ENCODE measurements at regions not wholly inside any gene's neighbourhood (a gene's known extent, or its start where the extent isn't known, plus 50 kb on each side); places are given as distances from the start of the nearest gene placed in this dataset.

DNA sequence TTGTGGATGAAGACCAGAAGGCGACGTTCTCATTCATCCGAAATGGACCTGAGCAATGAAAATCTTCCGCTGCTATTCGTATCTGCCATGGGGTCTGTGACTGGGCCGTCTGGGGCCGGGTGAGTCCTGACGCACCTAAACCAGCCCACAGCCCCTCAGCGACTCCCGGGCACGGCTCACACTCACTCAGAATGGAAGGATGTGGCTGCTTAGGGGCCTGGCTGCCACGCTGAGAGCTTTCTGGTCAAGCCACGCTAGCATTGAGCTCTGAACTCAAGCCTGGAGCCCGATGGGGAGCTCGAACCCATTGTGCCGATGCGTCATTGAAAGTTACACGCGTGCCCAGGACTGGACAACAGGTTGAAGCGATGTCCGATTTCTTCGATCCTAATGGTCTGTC is 97.8 kb downstream of the MRPL36 start:
- Mint-ChIP-seq H3K9me3 (ENCODE audit: insufficient read depth) (no peaks in the 10 kb centered on the region), H3K27me3 (ENCODE audit: low read depth) (peaks cover 12% of the 10 kb centered on the region), H3K4me1 (ENCODE audit: low read depth) (no peaks in the 10 kb centered on the region), H3K36me3 (ENCODE audit: low read depth) (no peaks in the 10 kb centered on the region), H3K4me3 (no peak overlapping the region), H3K27ac (no peak overlapping the region)
- CTCF ChIA-PET = no interaction called here
- no peak for DNase-seq
- no peak for ATAC-seq
- POLR2A ChIA-PET = no interaction called here

- no peak for ATAC-seq
- H3K9me3 Mint-ChIP-seq (ENCODE audit: insufficient read depth) = no peaks in the 10 kb centered on the region
- H3K27me3 Mint-ChIP-seq (ENCODE audit: low read depth) = peaks cover 12% of the 10 kb centered on the region
- CTCF ChIA-PET = no interaction called here
- no peak overlapping the region for H3K27ac Mint-ChIP-seq
- no peaks in the 10 kb centered on the region for H3K4me1 Mint-ChIP-seq (ENCODE audit: low read depth)
- no peaks in the 10 kb centered on the region for H3K36me3 Mint-ChIP-seq (ENCODE audit: low read depth)
- POLR2A ChIA-PET = no interaction called here
- DNase-seq = no peak
- no peak overlapping the region for H3K4me3 Mint-ChIP-seq
Observed at GRCh38 chr5:1701216-1701864, 98.3 kb downstream of the MRPL36 start.

DNA sequence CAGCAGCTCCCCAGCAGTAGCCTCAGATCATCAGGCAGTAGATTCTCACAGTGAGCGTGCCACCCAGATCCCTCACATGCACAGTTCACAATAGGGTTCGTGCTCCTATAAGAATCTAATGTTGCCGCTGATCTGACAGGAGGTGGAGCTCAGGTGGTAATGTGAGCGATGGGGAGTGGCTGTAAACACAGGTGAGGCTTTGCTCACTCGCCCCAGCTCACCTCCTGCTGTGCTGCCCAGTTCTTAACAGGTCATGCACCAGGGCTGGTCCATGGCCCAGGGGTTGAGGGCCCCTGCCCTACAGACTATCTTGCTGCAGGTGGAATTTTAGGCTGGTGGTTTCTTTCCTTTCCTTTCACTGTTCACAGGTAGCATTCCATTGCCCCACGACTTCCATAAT is 100.2 kb downstream of the MRPL36 start:
- no peak for ATAC-seq
- Mint-ChIP-seq H3K9me3 (ENCODE audit: insufficient read depth) (no peaks in the 10 kb centered on the region), H3K27ac (no peak overlapping the region), H3K4me1 (ENCODE audit: low read depth) (no peaks in the 10 kb centered on the region), H3K36me3 (ENCODE audit: low read depth) (no peaks in the 10 kb centered on the region), H3K27me3 (ENCODE audit: low read depth) (peaks cover 12% of the 10 kb centered on the region), H3K4me3 (no peak overlapping the region)
- no peak for DNase-seq
- ChIA-PET POLR2A (no interaction called here), CTCF (no interaction called here)

DNA sequence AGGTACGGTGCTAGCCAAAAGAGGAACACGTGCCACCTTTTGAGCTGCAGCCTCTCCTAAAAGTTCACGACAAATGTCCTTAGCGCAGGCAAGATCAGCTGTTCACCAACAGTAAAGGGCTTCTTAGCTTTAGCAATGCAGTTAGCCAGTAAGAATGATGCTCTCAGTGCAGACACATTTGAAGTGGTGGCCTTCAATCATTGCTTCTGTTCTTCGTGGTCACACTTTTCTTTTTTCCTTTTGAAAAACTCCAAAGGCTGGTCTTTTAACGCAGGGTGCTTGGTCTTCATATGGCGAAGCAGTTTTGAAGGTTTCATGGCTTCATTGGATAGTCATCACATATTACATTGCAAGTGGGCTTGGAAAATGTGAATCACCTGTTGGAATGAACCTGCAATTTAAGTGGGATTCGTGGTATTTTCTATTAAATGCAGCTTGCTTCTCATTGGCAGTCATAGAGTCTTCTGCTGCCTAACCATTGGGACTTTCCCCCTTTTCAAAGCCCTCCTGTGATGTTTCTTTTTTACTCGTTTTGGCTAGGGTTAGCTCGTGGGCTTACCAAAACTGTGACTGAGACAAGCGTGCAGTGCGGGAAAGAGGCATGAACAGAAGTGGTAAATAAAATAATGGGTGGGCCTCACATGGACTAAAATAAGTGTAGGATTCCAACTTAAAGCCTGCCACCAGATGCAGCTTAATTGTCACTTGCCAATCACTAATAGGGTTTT is 100.9 kb downstream of the MRPL36 start:
- Mint-ChIP-seq H3K4me3 (no peak overlapping the region), H3K27ac (no peak overlapping the region), H3K36me3 (ENCODE audit: low read depth) (no peaks in the 10 kb centered on the region), H3K4me1 (ENCODE audit: low read depth) (no peaks in the 10 kb centered on the region), H3K27me3 (ENCODE audit: low read depth) (peaks cover 12% of the 10 kb centered on the region), H3K9me3 (ENCODE audit: insufficient read depth) (no peaks in the 10 kb centered on the region)
- DNase-seq (no peak), ATAC-seq (no peak)
- CTCF ChIA-PET = no interaction called here
- POLR2A ChIA-PET = no interaction called here

DNA sequence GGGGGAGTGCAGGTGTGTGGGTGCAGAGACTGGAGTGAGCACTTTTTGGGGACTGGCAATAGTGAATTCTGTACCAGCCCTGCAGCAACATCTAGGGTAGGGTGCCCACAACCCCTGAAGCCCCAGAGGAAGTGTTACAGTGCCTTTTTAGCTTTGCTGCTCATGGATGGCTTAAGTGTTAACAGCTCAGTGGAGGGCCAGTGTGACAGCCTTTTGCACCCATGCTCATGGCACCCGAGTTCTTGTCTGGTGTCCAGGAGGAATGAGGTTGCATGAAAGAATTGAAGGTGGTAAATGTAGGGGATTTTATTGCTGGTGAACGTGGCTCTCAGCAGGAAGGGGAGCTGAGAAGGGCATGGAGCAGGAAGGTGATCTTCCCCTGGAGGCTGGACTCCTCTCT is 107.3 kb downstream of the MRPL36 start:
- H3K9me3 Mint-ChIP-seq (ENCODE audit: insufficient read depth) = no peaks in the 10 kb centered on the region
- ChIA-PET POLR2A (no interaction called here), CTCF (no interaction called here)
- H3K36me3 Mint-ChIP-seq (ENCODE audit: low read depth) = no peaks in the 10 kb centered on the region
- DNase-seq (no peak), ATAC-seq (no peak)
- no peaks in the 10 kb centered on the region for H3K4me1 Mint-ChIP-seq (ENCODE audit: low read depth)
- H3K4me3 Mint-ChIP-seq = no peak overlapping the region
- H3K27me3 Mint-ChIP-seq (ENCODE audit: low read depth) = peaks cover 10% of the 10 kb centered on the region
- H3K27ac Mint-ChIP-seq = no peak overlapping the region

GRCh38 chr5:1687301-1687970 is 112.2 kb downstream of the MRPL36 start:
- H3K4me3 Mint-ChIP-seq = no peak overlapping the region
- peaks cover 15% of the 10 kb centered on the region for H3K27me3 Mint-ChIP-seq (ENCODE audit: low read depth)
- no peak for DNase-seq
- H3K36me3 Mint-ChIP-seq (ENCODE audit: low read depth) = no peaks in the 10 kb centered on the region
- H3K9me3 Mint-ChIP-seq (ENCODE audit: insufficient read depth) = no peaks in the 10 kb centered on the region
- CTCF ChIA-PET = no interaction called here
- H3K27ac Mint-ChIP-seq = no peak overlapping the region
- no peaks in the 10 kb centered on the region for H3K4me1 Mint-ChIP-seq (ENCODE audit: low read depth)
- POLR2A ChIA-PET = no interaction called here
- ATAC-seq = no peak

- Mint-ChIP-seq H3K4me1 (ENCODE audit: low read depth) (no peaks in the 10 kb centered on the region), H3K4me3 (no peak overlapping the region), H3K9me3 (ENCODE audit: insufficient read depth) (no peaks in the 10 kb centered on the region), H3K27me3 (ENCODE audit: low read depth) (peaks cover 15% of the 10 kb centered on the region), H3K27ac (no peak overlapping the region), H3K36me3 (ENCODE audit: low read depth) (no peaks in the 10 kb centered on the region)
- DNase-seq (no peak), ATAC-seq (no peak)
- CTCF ChIA-PET = no interaction called here
- POLR2A ChIA-PET = no interaction called here
Observed at GRCh38 chr5:1686016-1686802, 113.4 kb downstream of the MRPL36 start.

DNA sequence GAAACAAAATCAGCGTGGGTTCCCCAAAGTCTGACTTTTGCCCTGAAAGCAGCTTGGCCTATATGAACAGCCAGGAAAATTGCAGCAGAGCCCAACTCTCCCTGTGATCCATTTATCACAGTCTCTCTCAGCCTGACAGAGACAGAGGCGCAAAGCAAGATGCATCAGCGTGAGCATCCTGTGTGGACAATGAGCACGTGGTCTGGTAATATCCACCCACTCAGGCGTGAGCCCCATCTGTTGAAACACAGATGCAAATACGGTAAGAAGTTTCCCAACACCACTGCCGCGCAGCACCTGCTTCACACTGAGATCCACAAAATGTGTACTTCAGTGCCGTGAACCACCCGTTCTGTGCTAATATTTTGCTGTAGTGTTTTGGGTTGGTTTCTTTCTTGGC is 114.6 kb downstream of the MRPL36 start:
- Mint-ChIP-seq H3K36me3 (ENCODE audit: low read depth) (no peaks in the 10 kb centered on the region), H3K27me3 (ENCODE audit: low read depth) (peaks cover 15% of the 10 kb centered on the region), H3K4me1 (ENCODE audit: low read depth) (no peaks in the 10 kb centered on the region), H3K4me3 (no peak overlapping the region), H3K9me3 (ENCODE audit: insufficient read depth) (peaks cover 1% of the 10 kb centered on the region), H3K27ac (no peak overlapping the region)
- ChIA-PET POLR2A (no interaction called here), CTCF (no interaction called here)
- DNase-seq (no peak), ATAC-seq (no peak)

DNA sequence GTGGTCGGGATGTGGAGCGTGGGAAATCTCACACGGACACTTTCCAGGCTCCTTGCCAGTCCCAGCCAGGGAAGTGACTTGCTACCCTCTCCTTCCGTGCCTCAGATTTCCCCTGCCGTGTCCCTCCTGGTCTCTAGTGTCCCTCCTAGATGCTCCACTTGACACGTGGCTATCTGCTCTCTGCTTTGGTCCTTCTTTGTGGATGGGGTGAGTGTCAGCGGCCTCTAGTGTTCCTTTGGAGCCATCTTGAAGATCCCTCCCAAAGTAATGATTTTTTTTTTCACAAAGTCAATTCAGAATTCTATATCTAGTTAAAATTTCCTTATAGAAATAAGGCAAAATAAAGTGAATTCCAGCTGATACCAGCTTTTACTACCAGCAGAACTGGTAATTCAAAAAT is 117.7 kb downstream of the MRPL36 start:
- CTCF ChIA-PET = no interaction called here
- Mint-ChIP-seq H3K27ac (no peak overlapping the region), H3K27me3 (ENCODE audit: low read depth) (peaks cover 30% of the 10 kb centered on the region), H3K9me3 (ENCODE audit: insufficient read depth) (peaks cover 7% of the 10 kb centered on the region), H3K4me1 (ENCODE audit: low read depth) (no peaks in the 10 kb centered on the region), H3K4me3 (no peak overlapping the region), H3K36me3 (ENCODE audit: low read depth) (no peaks in the 10 kb centered on the region)
- DNase-seq = no peak
- no peak for ATAC-seq
- POLR2A ChIA-PET = no interaction called here

- ATAC-seq (no peak), DNase-seq (no peak)
- H3K9me3 Mint-ChIP-seq (ENCODE audit: insufficient read depth) = no peaks in the 10 kb centered on the region
- no peak overlapping the region for H3K27ac Mint-ChIP-seq
- H3K4me3 Mint-ChIP-seq = no peak overlapping the region
- CTCF ChIA-PET = no interaction called here
- H3K4me1 Mint-ChIP-seq (ENCODE audit: low read depth) = no peaks in the 10 kb centered on the region
- H3K36me3 Mint-ChIP-seq (ENCODE audit: low read depth) = no peaks in the 10 kb centered on the region
- H3K27me3 Mint-ChIP-seq (ENCODE audit: low read depth) = peaks cover 59% of the 10 kb centered on the region
- POLR2A ChIA-PET = no interaction called here
Observed at GRCh38 chr5:1673042-1673677, 126.5 kb downstream of the MRPL36 start.

DNA sequence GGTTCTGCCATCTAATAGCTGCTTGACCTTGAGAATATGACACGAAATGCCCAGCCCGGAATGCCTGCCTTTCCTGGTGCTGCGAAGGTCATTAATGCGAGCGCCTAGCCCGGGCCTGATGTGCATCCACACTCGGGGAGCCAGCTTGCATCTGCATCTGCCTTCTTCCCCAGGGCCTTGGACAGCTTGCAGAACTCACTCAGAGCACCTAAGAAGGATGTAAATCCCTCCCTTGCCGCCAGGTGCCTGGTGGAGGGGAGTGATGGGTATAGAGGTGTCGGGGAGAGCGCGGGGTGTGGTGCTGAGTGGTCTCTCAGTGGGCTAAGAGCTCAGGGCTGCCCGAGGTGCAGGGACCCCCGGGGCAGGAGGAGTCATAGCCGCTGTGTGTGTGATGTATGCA is 127.2 kb downstream of the MRPL36 start:
- POLR2A ChIA-PET = no interaction called here
- Mint-ChIP-seq H3K27me3 (ENCODE audit: low read depth) (peaks cover 59% of the 10 kb centered on the region), H3K9me3 (ENCODE audit: insufficient read depth) (no peaks in the 10 kb centered on the region), H3K4me3 (no peak overlapping the region), H3K36me3 (ENCODE audit: low read depth) (no peaks in the 10 kb centered on the region), H3K4me1 (ENCODE audit: low read depth) (no peaks in the 10 kb centered on the region), H3K27ac (no peak overlapping the region)
- CTCF ChIA-PET = no interaction called here
- no peak for DNase-seq
- ATAC-seq = no peak

- CTCF ChIA-PET = no interaction called here
Observed at GRCh38 chr5:1671351-1671750, 128.3 kb downstream of the MRPL36 start.

More at GRCh38 chr5:1671351-1671750, 128.3 kb downstream of the MRPL36 start:
- no peak for DNase-seq
- POLR2A ChIA-PET = no interaction called here
- no peak overlapping the region for H3K4me3 Mint-ChIP-seq
- H3K27ac Mint-ChIP-seq = no peak overlapping the region
- H3K9me3 Mint-ChIP-seq (ENCODE audit: insufficient read depth) = no peaks in the 10 kb centered on the region
- no peaks in the 10 kb centered on the region for H3K36me3 Mint-ChIP-seq (ENCODE audit: low read depth)
- no peak for ATAC-seq
- H3K4me1 Mint-ChIP-seq (ENCODE audit: low read depth) = no peaks in the 10 kb centered on the region
- peaks cover 56% of the 10 kb centered on the region for H3K27me3 Mint-ChIP-seq (ENCODE audit: low read depth)
